ENCODE measurements at regions not wholly inside any gene's neighbourhood (a gene's known extent, or its start where the extent isn't known, plus 50 kb on each side); places are given as distances from the start of the nearest gene placed in this dataset.
A peak's percentile ranks its signal among the peaks of the same experiment; 100 is the strongest.
"Not testable (repeated sequence)": the region's sequence is repeated elsewhere in the genome, so short reads cannot be mapped to it uniquely, and the experiment has no call there.

- DNase-seq: not testable (repeated sequence)
Observed at GRCh38 chr1:91207691-91208090, 185.9 kb upstream of the ZNF644 start.

- DNase-seq: not testable (repeated sequence)
Observed at GRCh38 chr1:91204150-91204549, 182.3 kb upstream of the ZNF644 start.

- DNase-seq: no peak
Observed at GRCh38 chr1:91201694-91202093, 179.9 kb upstream of the ZNF644 start.

GRCh38 chr1:91201176-91201575, 179.3 kb upstream of the ZNF644 start:
- DNase-seq: no peak

- DNase-seq: no peak
Observed at GRCh38 chr1:91200675-91201074, 178.8 kb upstream of the ZNF644 start.

- DNase-seq: no peak
Observed at GRCh38 chr1:91199988-91200387, 178.2 kb upstream of the ZNF644 start.

GRCh38 chr1:91190996-91191395, 169.2 kb upstream of the ZNF644 start:
- DNase-seq: no peak

GRCh38 chr1:91189096-91189495, 167.3 kb upstream of the ZNF644 start:
- no peak for DNase-seq

- DNase-seq: not testable (repeated sequence)
Observed at GRCh38 chr1:91182807-91183206, 161.0 kb upstream of the ZNF644 start.

- DNase-seq: no peak
Observed at GRCh38 chr1:91176250-91176649, 154.4 kb upstream of the ZNF644 start.

- DNase-seq: no peak
Observed at GRCh38 chr1:91174734-91175133, 152.9 kb upstream of the ZNF644 start.

GRCh38 chr1:91173346-91173890, 151.6 kb upstream of the ZNF644 start:
- DNase-seq: peak; percentile 53

- no peak for DNase-seq
Observed at GRCh38 chr1:91172541-91172940, 150.7 kb upstream of the ZNF644 start.

- no peak for DNase-seq
Observed at GRCh38 chr1:91171898-91172297, 150.1 kb upstream of the ZNF644 start.

- no peak for DNase-seq
Observed at GRCh38 chr1:91170571-91170970, 148.7 kb upstream of the ZNF644 start.

GRCh38 chr1:91166106-91166712, 144.4 kb upstream of the ZNF644 start:
- peak; percentile 64 for DNase-seq

- peak; percentile 83 for DNase-seq
Observed at GRCh38 chr1:91165033-91165654, 143.3 kb upstream of the ZNF644 start.

- no peak for DNase-seq
Observed at GRCh38 chr1:91162613-91163012, 140.8 kb upstream of the ZNF644 start.

- DNase-seq: no peak
Observed at GRCh38 chr1:91161749-91162148, 139.9 kb upstream of the ZNF644 start.

GRCh38 chr1:91161166-91161565, 139.3 kb upstream of the ZNF644 start:
- DNase-seq: no peak

GRCh38 chr1:91160363-91161075, 138.7 kb upstream of the ZNF644 start:
- DNase-seq: no peak

GRCh38 chr1:91153341-91153740, 131.5 kb upstream of the ZNF644 start:
- no peak for DNase-seq

GRCh38 chr1:91152331-91152730, 130.5 kb upstream of the ZNF644 start:
- no peak for DNase-seq

GRCh38 chr1:91151702-91152101, 129.9 kb upstream of the ZNF644 start:
- no peak for DNase-seq

Measured in right forelimb (tissue), 1 donor.